Erythroblast (primary cell): ENCODE measurements at regions not wholly inside any gene's neighbourhood (a gene's known extent, or its start where the extent isn't known, plus 50 kb on each side); places are given as distances from the start of the nearest gene placed in this dataset.

Experiments
- GATA1 ChIP-seq: IDR thresholded peaks from 2 replicates; pipeline ENCODE4 v1.6.1; 2011; ENCODE audit warnings: low read depth, mild to moderate bottlenecking, control low read depth, low read length, moderate library complexity
- POLR2A ChIP-seq: IDR thresholded peaks from 2 replicates; pipeline ENCODE4 v1.6.1; 2011; ENCODE audit warnings: mild to moderate bottlenecking, low read length

DNA sequence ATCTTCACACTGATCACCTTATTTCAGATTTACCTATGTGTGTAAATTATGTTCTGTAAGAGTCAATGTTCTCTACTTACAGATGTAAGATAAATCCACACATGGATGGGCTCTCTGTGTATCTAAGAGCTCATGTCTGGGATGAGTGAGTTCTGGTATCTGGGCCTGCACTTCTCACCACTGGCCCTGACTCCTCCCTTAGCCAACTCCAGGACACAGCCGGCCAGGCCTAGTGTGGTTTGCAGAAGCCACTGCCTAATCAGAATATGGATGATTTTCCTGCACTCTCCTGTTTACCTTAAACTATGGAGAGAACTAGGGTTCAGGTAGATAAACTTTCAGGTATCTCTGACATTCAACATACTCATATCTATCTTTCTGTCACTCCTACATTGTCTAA is 1284.8 kb downstream of the TMEM121 start:
- TF ChIP-seq POLR2A: no peak
- TF ChIP-seq GATA1: no peak
